Hepatocyte (in vitro differentiated cells): ENCODE measurements at regions not wholly inside any gene's neighbourhood (a gene's known extent, or its start where the extent isn't known, plus 50 kb on each side); places are given as distances from the start of the nearest gene placed in this dataset.

Experiments used
- DNase-seq: peaks from one replicate; pipeline ENCODE4 v3.0.0-alpha.2; 2016; ENCODE audit warnings: low spot score
- H2AFZ ChIP-seq: fragments of 200-600 bp; sonication (generic); 2 replicates; pipeline ENCODE4 v1.6.0; 2016; ENCODE audit warnings: antibody characterized with exemption, mild to moderate bottlenecking
- H3K27ac ChIP-seq: fragments of 200-600 bp; sonication (generic); 2 replicates; pipeline ENCODE4 v1.5.1; 2016; ENCODE audit warnings: mild to moderate bottlenecking
- H3K27me3 ChIP-seq: fragments of 200-600 bp; sonication (generic); 2 replicates; pipeline ENCODE4 v1.6.1; 2016
- H3K36me3 ChIP-seq: fragments of 200-600 bp; sonication (generic); replicated peaks from 2 replicates; pipeline ENCODE4 v1.5.1; 2016; ENCODE audit warnings: low read depth; ENCODE audit not compliant: insufficient read depth
- H3K4me1 ChIP-seq: fragments of 200-600 bp; sonication (generic); 2 replicates; pipeline ENCODE4 v1.5.1; 2016; ENCODE audit warnings: mild to moderate bottlenecking, moderate library complexity; ENCODE audit not compliant: insufficient read depth
- H3K4me2 ChIP-seq: fragments of 200-600 bp; sonication (generic); 2 replicates; pipeline ENCODE4 v1.6.0; 2016
- H3K4me3 ChIP-seq: fragments of 200-600 bp; sonication (generic); 2 replicates; pipeline ENCODE4 v1.5.1; 2016; ENCODE audit warnings: mild to moderate bottlenecking
- H3K79me2 ChIP-seq: fragments of 200-600 bp; sonication (generic); 2 replicates; pipeline ENCODE4 v1.6.0; 2017; ENCODE audit warnings: mild to moderate bottlenecking
- H3K9me2 ChIP-seq: fragments of 200-600 bp; sonication (generic); replicated peaks from 2 replicates; pipeline ENCODE4 v1.6.0; 2017; ENCODE audit warnings: mild to moderate bottlenecking; ENCODE audit not compliant: insufficient read depth
- H3K9me3 ChIP-seq: fragments of 200-600 bp; sonication (generic); 2 replicates; pipeline ENCODE4 v1.5.1; 2016; ENCODE audit warnings: low read depth, mild to moderate bottlenecking
- H4K20me1 ChIP-seq: fragments of 200-600 bp; sonication (generic); 2 replicates; pipeline ENCODE4 v1.6.0; 2016; ENCODE audit warnings: mild to moderate bottlenecking; ENCODE audit not compliant: insufficient read depth, poor library complexity, severe bottlenecking
- CTCF ChIP-seq: fragments of 200-600 bp; sonication (generic); IDR thresholded peaks from 2 replicates; pipeline ENCODE4 v1.5.1; 2016; ENCODE audit warnings: antibody characterized with exemption, mild to moderate bottlenecking; ENCODE audit not compliant: poor library complexity
- EZH2 ChIP-seq: fragments of 200-600 bp; sonication (generic); IDR thresholded peaks from 2 replicates; pipeline ENCODE4 v1.6.1; 2016; ENCODE audit warnings: antibody characterized with exemption, mild to moderate bottlenecking, borderline replicate concordance
- EZH2phosphoT487 ChIP-seq: fragments of 200-600 bp; sonication (generic); IDR thresholded peaks from one replicate; pipeline ENCODE4 v1.6.1; 2018; ENCODE audit warnings: antibody characterized with exemption, mild to moderate bottlenecking, low read depth, moderate library complexity; ENCODE audit not compliant: unreplicated experiment, severe bottlenecking
- WGBS: methylation state at CpG from one replicate; pipeline ENCODE4 v1.1.6; 2016; ENCODE audit warnings: low lambda C conversion rate; ENCODE audit errors: missing lambda C conversion rate; 5-methylcytosine and 5-hydroxymethylcytosine counted together

GRCh38 chr1:181150842-181151241, 62.3 kb downstream of the IER5 start:
- H3K27ac ChIP-seq = no peak overlapping the region

GRCh38 chr1:181151378-181152326, 63.2 kb downstream of the IER5 start:
- no peaks in the 10 kb centered on the region for H3K36me3 ChIP-seq
- no peak overlapping the region for H3K4me2 ChIP-seq
- H3K79me2 ChIP-seq = no peaks in the 10 kb centered on the region
- WGBS = 55% methylated on average over 11 of the region's 11 CpGs
- H3K9me2 ChIP-seq = no peaks in the 10 kb centered on the region
- H3K9me3 ChIP-seq = no peaks in the 10 kb centered on the region
- TF ChIP-seq EZH2 (no peak), CTCF (no peak), EZH2phosphoT487 (no peak)
- H3K4me3 ChIP-seq = no peak overlapping the region
- H2AFZ ChIP-seq = no peak overlapping the region
- H4K20me1 ChIP-seq = no peaks in the 10 kb centered on the region
- peaks cover 15% of the 10 kb centered on the region for H3K4me1 ChIP-seq
- peak overlapping the region; percentile 40 for H3K27ac ChIP-seq
- no peaks in the 10 kb centered on the region for H3K27me3 ChIP-seq
- no peak for DNase-seq

More at GRCh38 chr1:181150842-181151241, 62.3 kb downstream of the IER5 start:
- H2AFZ ChIP-seq = no peak overlapping the region
- no peaks in the 10 kb centered on the region for H3K27me3 ChIP-seq
- H3K4me2 ChIP-seq = no peak overlapping the region
- no peak for DNase-seq
- TF ChIP-seq EZH2 (no peak), EZH2phosphoT487 (no peak), CTCF (no peak)
- H3K9me3 ChIP-seq = no peaks in the 10 kb centered on the region
- no peaks in the 10 kb centered on the region for H3K9me2 ChIP-seq
- H3K4me1 ChIP-seq = peaks cover 15% of the 10 kb centered on the region
- no peaks in the 10 kb centered on the region for H3K36me3 ChIP-seq
- no peak overlapping the region for H3K4me3 ChIP-seq
- no peaks in the 10 kb centered on the region for H3K79me2 ChIP-seq
- H4K20me1 ChIP-seq = no peaks in the 10 kb centered on the region

- Histone ChIP-seq H3K36me3 (no peaks in the 10 kb centered on the region), H3K4me1 (peaks cover 15% of the 10 kb centered on the region), H3K9me3 (no peaks in the 10 kb centered on the region), H2AFZ (peak overlapping the region; percentile 16), H3K27ac (peak overlapping the region; percentile 40), H4K20me1 (no peaks in the 10 kb centered on the region), H3K4me2 (peak overlapping the region; percentile 50), H3K9me2 (no peaks in the 10 kb centered on the region), H3K79me2 (no peaks in the 10 kb centered on the region), H3K27me3 (no peaks in the 10 kb centered on the region), H3K4me3 (no peak overlapping the region)
- peak; percentile 79 for DNase-seq
- 28% methylated on average over 16 of the region's 16 CpGs for WGBS
- TF ChIP-seq EZH2 (no peak), CTCF (peak; percentile 37)
Observed at GRCh38 chr1:181152892-181153633, 64.6 kb downstream of the IER5 start.
